Occipital lobe (tissue), 1 donor: ENCODE measurements at regions not wholly inside any gene's neighbourhood (a gene's known extent, or its start where the extent isn't known, plus 50 kb on each side); places are given as distances from the start of the nearest gene placed in this dataset.

Experiments
- DNase-seq: peaks from one replicate; lab custom pipeline; 2025; lab: John Stamatoyannopoulos, UW

DNA sequence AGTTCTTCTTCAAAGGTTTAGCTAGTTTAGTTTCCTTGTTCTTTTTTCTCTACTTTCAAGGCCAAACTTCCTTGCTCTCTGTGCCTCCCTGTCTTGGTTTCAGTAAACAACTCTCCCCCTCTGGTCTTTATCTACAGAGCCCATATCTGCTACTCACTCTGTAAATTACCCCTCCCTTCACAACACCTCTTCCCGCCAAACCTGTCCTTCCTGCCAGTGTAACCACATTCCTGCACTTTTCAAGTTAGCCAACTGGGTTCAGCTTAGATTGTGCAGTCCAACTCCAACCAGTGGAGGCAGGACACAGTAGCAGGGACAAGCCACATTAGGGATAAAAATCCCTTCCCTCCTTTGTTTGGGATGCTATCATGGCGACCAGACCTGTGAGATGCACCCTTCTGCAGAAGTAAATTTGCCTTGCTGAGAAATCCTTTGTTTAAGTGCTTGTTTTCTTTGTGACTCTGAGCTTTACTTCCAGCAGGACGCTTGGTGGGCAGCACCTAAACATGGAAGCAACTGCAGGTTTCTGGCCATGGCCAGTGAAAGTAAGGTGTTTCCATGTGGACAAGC, 706.0 kb downstream of the KCNJ3 start:
- DNase-seq = no peak

- no peak for DNase-seq
Measured at GRCh38 chr2:155393406-155393805, 694.9 kb downstream of the KCNJ3 start.

- DNase-seq = no peak
Measured at GRCh38 chr2:155391613-155392130, 693.2 kb downstream of the KCNJ3 start.

- DNase-seq = no peak
Measured at GRCh38 chr2:155389224-155389623, 690.7 kb downstream of the KCNJ3 start.

DNA sequence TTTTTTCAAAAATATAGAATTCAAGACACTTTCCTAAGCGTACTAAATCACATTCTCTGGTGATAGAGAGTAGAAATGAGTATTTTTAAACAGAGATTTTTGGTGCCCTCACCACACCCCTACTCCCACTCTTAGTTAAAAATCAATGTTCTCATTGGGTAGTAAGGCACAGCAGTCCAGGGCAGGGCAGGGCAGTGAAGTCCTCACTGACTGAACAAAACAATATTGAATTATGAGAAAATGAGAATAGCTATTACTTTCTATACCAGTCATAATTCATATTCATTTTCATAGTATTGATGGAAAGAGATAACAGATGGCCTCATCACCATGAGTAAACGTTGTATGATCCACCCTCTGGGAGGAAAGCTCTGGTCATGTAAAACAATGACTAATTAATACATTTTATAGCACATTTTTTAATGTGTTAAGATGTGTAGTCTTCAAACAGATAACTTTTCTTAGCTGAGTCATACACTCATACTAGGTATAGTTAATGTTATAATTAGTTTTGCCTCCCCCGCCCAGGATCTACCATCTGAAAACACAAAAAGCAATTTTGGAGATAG, 686.1 kb downstream of the KCNJ3 start:
- no peak for DNase-seq

DNA sequence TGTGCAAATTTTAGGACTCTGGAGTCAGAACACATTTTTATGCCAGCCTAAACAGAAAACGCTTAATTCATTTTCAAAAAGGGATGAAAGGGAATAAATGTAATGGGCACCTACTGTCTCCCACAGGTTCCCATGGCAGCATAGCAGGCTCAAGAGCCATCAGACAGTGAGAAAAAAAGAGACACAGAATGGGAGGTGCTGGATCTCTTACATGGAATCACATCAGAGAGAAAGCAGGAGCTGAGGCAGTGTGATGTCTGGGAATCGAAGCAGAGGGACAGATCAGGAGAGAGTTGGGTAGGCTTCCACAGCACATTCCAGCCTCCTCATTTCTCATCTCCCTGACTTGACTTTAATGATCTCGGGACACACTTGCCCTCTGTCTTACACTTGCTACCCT, 684.3 kb downstream of the KCNJ3 start:
- DNase-seq = no peak

DNA sequence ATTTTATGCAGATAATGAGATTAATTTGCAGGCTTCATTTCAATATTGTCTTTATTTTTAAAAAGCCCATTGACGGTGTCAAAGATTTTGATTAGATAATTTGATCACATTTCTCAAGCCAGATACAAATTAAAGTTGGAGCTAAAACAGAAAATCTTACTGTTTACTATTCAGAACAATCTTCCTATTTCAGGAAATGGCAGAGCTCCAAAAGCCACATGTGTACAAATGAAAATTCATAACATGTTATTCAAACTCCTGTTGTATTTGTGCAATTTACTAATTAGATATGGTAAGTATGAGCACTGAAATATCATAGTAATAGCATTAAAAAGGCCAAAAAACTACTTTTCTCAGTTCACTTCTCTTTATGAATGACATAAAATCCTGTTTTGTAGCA, 682.9 kb downstream of the KCNJ3 start:
- DNase-seq = no peak

- no peak for DNase-seq
Measured at GRCh38 chr2:155379494-155379893, 681.0 kb downstream of the KCNJ3 start.

GRCh38 chr2:155377931-155378444, 679.5 kb downstream of the KCNJ3 start:
- DNase-seq = no peak

DNA sequence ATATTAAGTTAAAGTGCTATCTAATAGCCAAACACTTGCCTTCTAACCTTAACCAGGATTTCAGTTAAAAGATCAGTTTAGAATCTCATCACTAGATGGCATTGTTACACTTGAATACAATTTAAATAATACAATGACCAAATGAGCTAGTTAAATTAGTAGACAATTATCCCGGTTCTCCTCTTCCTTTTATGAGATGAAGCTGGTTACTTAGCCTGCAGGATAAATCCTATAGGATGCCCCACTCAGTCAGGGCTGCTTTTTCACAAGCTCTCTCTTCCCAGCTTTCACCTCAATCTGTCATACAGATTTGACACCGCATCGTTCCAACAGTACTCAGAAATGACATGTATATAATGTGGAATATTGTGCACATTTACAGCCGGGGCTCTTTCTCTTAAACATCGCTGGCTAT, 678.8 kb downstream of the KCNJ3 start:
- DNase-seq = no peak

- DNase-seq = no peak
Measured at GRCh38 chr2:155372969-155373368, 674.5 kb downstream of the KCNJ3 start.

DNA sequence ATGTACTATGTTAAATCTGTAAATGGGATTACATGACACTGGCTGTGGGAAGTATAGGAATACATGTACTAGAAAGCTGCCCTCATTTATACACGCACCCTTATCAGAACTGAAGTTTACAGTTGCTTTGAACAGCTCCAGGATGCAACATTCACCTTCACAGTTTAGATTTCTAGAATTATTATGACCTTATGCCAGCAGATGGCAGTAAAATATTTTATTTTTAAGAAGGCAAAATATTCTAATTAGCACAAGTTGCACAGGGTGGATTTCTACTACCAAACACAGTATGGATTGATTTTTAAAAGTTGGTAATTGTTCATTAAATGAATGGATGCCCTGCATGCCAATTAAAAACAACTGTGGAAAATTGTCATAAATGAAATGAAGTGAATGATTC, 670.4 kb downstream of the KCNJ3 start:
- DNase-seq = no peak

- no peak for DNase-seq
Measured at GRCh38 chr2:155364766-155365165, 666.3 kb downstream of the KCNJ3 start.

DNA sequence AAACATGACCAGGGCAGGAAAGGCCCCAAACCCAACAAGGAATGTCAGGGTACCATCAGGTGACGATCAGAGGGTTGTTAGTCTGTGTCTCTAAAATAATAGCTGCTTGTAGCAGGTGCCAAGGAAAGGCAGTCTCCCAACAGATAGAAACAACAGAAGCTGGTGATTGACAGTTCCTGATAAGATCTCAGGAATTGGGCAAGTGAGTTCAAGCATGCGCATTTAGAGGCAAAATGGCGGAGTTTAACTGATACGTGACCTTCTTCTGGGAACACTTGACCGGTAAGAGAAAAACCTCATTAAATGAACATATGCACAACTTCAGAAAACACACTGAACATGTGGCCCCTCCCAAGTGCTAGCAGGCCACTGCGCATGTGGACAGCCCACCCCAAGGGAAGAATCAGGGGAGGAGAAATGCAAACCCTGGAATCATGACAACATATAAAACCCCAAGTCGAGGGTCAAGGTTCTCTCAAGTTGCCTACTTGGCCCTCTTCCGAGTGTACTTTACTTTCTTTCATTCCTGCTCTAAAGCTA, 664.9 kb downstream of the KCNJ3 start:
- no peak for DNase-seq

GRCh38 chr2:155357172-155357571, 658.7 kb downstream of the KCNJ3 start:
- no peak for DNase-seq

DNA sequence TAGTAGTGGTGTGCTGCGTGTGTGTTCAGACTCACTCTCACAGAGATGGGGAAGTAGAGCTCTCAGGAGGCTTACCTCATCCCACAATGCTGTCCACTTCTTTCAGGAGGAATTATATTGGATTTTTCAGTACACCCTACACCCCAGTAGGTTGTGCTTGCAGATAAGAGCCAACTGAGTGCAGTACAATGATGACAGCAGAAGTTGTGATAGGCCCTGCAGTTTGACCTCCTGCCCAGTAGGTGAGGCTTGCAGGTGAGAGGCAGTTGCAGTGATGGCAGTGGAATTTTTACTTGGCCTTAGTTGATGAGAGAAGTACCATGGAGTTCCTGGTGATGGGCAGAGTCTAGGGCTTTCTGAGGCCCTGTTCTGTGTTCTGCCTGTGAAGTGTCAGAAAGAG, 657.8 kb downstream of the KCNJ3 start:
- no peak for DNase-seq

GRCh38 chr2:155350783-155351580, 652.5 kb downstream of the KCNJ3 start:
- DNase-seq = no peak

- DNase-seq = no peak
Measured at GRCh38 chr2:155332016-155332415, 633.5 kb downstream of the KCNJ3 start.

DNA sequence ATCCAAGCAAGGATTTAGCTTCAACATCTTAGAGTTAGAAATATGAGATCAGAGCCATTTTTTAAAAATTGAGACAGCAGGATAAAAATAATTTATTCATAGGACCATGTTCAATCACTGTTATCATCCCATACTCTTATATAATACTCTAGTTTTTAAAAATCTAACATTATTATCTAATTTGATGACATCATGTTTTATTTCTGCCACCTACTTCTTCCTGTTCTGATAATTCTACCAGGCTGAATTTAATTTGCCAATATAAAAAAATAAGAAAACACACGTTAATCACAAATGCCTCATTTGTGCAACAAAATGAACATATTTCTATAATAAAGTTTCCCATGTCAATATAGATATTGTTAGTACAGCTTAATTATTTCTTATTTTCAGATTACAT, 621.7 kb downstream of the KCNJ3 start:
- DNase-seq = no peak

DNA sequence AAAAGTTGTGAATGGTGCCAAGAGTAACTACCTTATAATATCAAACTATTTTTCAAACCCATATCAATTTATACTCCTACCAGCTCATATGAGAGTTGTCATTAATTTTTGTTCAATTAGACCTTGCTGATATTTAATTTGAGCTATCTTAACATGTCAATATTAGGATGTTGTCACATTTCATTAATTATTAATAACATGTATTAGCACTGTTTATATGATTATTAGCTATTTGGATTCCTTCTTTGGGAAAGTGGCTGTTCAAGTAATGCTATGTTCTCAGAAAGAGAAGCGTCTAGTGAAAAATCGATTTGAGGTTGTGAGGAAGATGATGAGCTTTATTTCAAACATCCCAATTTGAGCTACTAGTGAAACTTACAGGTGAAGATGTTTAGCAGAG, 620.2 kb downstream of the KCNJ3 start:
- no peak for DNase-seq

- DNase-seq = no peak
Measured at GRCh38 chr2:155315768-155316167, 617.3 kb downstream of the KCNJ3 start.

- DNase-seq = no peak
Measured at GRCh38 chr2:155310589-155310988, 612.1 kb downstream of the KCNJ3 start.
